BJ (cell line): ENCODE measurements at regions not wholly inside any gene's neighbourhood (a gene's known extent, or its start where the extent isn't known, plus 50 kb on each side); places are given as distances from the start of the nearest gene placed in this dataset.

Experiments used
- CTCF ChIA-PET: fragments of 350-600 bp; formaldehyde crosslinking; extraction: SDS; loops from one replicate; lab custom pipeline; 2021; ENCODE audit warnings: antibody characterized with exemption, inconsistent platforms; lab: Yijun Ruan, JAX
- POLR2A ChIA-PET: fragments of 300-600 bp; sonication (Branson Sonifier 250); formaldehyde crosslinking; extraction: SDS; loops from one replicate; lab custom pipeline; 2021; ENCODE audit warnings: antibody characterized with exemption; lab: Charles Lee
- DNase-seq: peaks from one replicate; pipeline ENCODE4 v3.0.0-alpha.2; 2011; ENCODE audit warnings: low read depth
- H3K27me3 ChIP-seq: 2 replicates; pipeline ENCODE4 v1.6.0; 2011; ENCODE audit warnings: low read length; ENCODE audit not compliant: control insufficient read depth, insufficient read depth
- H3K36me3 ChIP-seq: 2 replicates; pipeline ENCODE4 v1.5.1; 2011; ENCODE audit warnings: low read length; ENCODE audit not compliant: control insufficient read depth, insufficient read depth
- H3K4me3 ChIP-seq: 2 replicates; pipeline ENCODE4 v1.5.1; 2011; ENCODE audit warnings: low read depth, mild to moderate bottlenecking, control low read depth, low read length
- CTCF ChIP-seq: IDR thresholded peaks from 2 replicates; pipeline ENCODE4 v1.5.1; 2011; ENCODE audit warnings: low read depth, mild to moderate bottlenecking, control low read depth, inconsistent platforms, low read length, moderate library complexity; ENCODE audit not compliant: insufficient read depth

GRCh38 chr7:79868010-79868409 is 266.6 kb upstream of the GNAI1 start:
- ChIA-PET CTCF (interaction anchor here (0.6 kb wide), 1 partner anchor 1154 kb away, joined by 3 read pairs; no protein-coding TSS in a partner anchor), POLR2A (no interaction called here)
- H3K36me3 ChIP-seq, result no peaks in the 10 kb centered on the region
- DNase-seq, result no peak
- no peaks in the 10 kb centered on the region for H3K27me3 ChIP-seq
- no peak for TF ChIP-seq CTCF
- H3K4me3 ChIP-seq, result no peak overlapping the region

GRCh38 chr7:79862447-79863210 is 272.0 kb upstream of the GNAI1 start:
- ChIA-PET CTCF (no interaction called here), POLR2A (no interaction called here)
- no peak for TF ChIP-seq CTCF
- no peak for DNase-seq
- no peaks in the 10 kb centered on the region for H3K27me3 ChIP-seq
- no peaks in the 10 kb centered on the region for H3K36me3 ChIP-seq
- no peak overlapping the region for H3K4me3 ChIP-seq

GRCh38 chr7:79855172-79855571 is 279.5 kb upstream of the GNAI1 start:
- ChIA-PET CTCF (no interaction called here), POLR2A (no interaction called here)
- no peak for DNase-seq
- no peak for TF ChIP-seq CTCF
- H3K36me3 ChIP-seq, result no peaks in the 10 kb centered on the region
- no peaks in the 10 kb centered on the region for H3K27me3 ChIP-seq
- H3K4me3 ChIP-seq, result no peak overlapping the region

- ChIA-PET POLR2A (no interaction called here), CTCF (no interaction called here)
- no peak for TF ChIP-seq CTCF
- no peaks in the 10 kb centered on the region for H3K36me3 ChIP-seq
- no peak overlapping the region for H3K4me3 ChIP-seq
- no peak for DNase-seq
- no peaks in the 10 kb centered on the region for H3K27me3 ChIP-seq
These were observed 280.0 kb upstream of the GNAI1 start for GRCh38 chr7:79854621-79855020.

- H3K36me3 ChIP-seq, result no peaks in the 10 kb centered on the region
- TF ChIP-seq CTCF, result no peak
- no peak overlapping the region for H3K4me3 ChIP-seq
- no peaks in the 10 kb centered on the region for H3K27me3 ChIP-seq
- CTCF ChIA-PET, result no interaction called here
- DNase-seq, result no peak
- POLR2A ChIA-PET, result no interaction called here
These were observed 296.7 kb upstream of the GNAI1 start for GRCh38 chr7:79837915-79838314.
